Endothelial cell of umbilical vein (primary cell): ENCODE measurements at regions not wholly inside any gene's neighbourhood (a gene's known extent, or its start where the extent isn't known, plus 50 kb on each side); places are given as distances from the start of the nearest gene placed in this dataset.

Experiments
- BruUV-seq: library from RNA; stranded (reverse); fragments of 400-500 nt; replicated peaks from 2 replicates; lab custom pipeline; 2021; lab: Mats Ljungman, UMichigan
- CTCF ChIA-PET: fragments of 300-600, 350-600 bp; sonication (Branson Sonifier 250); formaldehyde crosslinking; loops from one replicate; lab custom pipeline; 2021; ENCODE audit warnings: antibody characterized with exemption, inconsistent platforms; lab: Charles Lee
- POLR2A ChIA-PET: fragments of 300-600, 350-600 bp; sonication (Branson Sonifier 250); formaldehyde crosslinking; loops from one replicate; lab custom pipeline; 2021; ENCODE audit warnings: antibody characterized with exemption, inconsistent platforms; lab: Charles Lee
- DNase-seq: peaks from one replicate; pipeline ENCODE4 v3.0.0-alpha.2; 2011; ENCODE audit warnings: low read depth, low spot score
- FAIRE-seq: peaks from 2 replicates; lab custom pipeline; 2011; peaks lifted over from hg19 to GRCh38; lab: Jason Lieb, UNC
- H2AFZ ChIP-seq: 2 replicates; pipeline ENCODE4 v1.6.0; 2012; ENCODE audit warnings: low read depth, low read length, control low read depth, inconsistent platforms
- H3K27ac ChIP-seq: 2 replicates; pipeline ENCODE4 v1.5.1; 2011; ENCODE audit warnings: low read depth, mild to moderate bottlenecking, control low read depth, low read length, moderate library complexity; ENCODE audit not compliant: insufficient read depth
- H3K27me3 ChIP-seq, 2 experiments: 2 replicates each; pipeline versions ENCODE4 v1.6.0 to v1.6.1; 2011; ENCODE audit warnings: low read length in 2 of 2, mixed read lengths in 1 of 2; ENCODE audit not compliant: control insufficient read depth in 2 of 2, insufficient read depth in 2 of 2
- H3K36me3 ChIP-seq, 2 experiments: 2 replicates in 1 of 2; 3 replicates in 1 of 2; pipeline ENCODE4 v1.5.1; 2011; ENCODE audit warnings: low read length in 2 of 2, mild to moderate bottlenecking in 1 of 2, moderate library complexity in 1 of 2; ENCODE audit not compliant: control insufficient read depth in 2 of 2, insufficient read depth in 2 of 2; ENCODE audit errors: extremely low read depth in 1 of 2
- H3K4me1 ChIP-seq: 3 replicates; pipeline ENCODE4 v1.5.1; 2011; ENCODE audit warnings: mild to moderate bottlenecking, low read length; ENCODE audit not compliant: control insufficient read depth, insufficient read depth; ENCODE audit errors: extremely low read depth
- H3K4me2 ChIP-seq: 2 replicates; pipeline ENCODE4 v1.6.1; 2011; ENCODE audit warnings: low read length, control low read depth, mixed read lengths; ENCODE audit not compliant: insufficient read depth
- H3K4me3 ChIP-seq, 3 experiments: fragments of 200-600 bp in 1 of 3; sonication (generic), shearing (Covaris generic) in 1 of 3; replicated peaks in 1 of 3; 2 replicates each; pipeline ENCODE4 v1.5.1; 2011 to 2016; ENCODE audit warnings: control low read depth in 3 of 3, low read length in 3 of 3, mild to moderate bottlenecking in 2 of 3, inconsistent platforms in 1 of 3, low read depth in 1 of 3, moderate library complexity in 1 of 3; ENCODE audit not compliant: insufficient read depth in 1 of 3
- H3K79me2 ChIP-seq: 2 replicates; pipeline ENCODE4 v1.6.0; 2012; ENCODE audit warnings: low read length, inconsistent platforms; ENCODE audit not compliant: control insufficient read depth, insufficient read depth
- H3K9ac ChIP-seq: replicated peaks from 2 replicates; pipeline ENCODE3; 2011; ENCODE audit warnings: low read length, control low read depth; ENCODE audit not compliant: insufficient read depth; ENCODE audit errors: extremely low read depth
- H3K9me1 ChIP-seq: replicated peaks from 3 replicates; pipeline ENCODE4 v1.6.0; 2011; ENCODE audit warnings: mild to moderate bottlenecking, low read length; ENCODE audit not compliant: control insufficient read depth, insufficient read depth; ENCODE audit errors: extremely low read depth
- H3K9me3 ChIP-seq: replicated peaks from 2 replicates; pipeline ENCODE4 v1.5.1; 2012; ENCODE audit warnings: low read length, inconsistent platforms; ENCODE audit not compliant: control insufficient read depth, insufficient read depth
- H4K20me1 ChIP-seq: replicated peaks from 2 replicates; pipeline ENCODE3; 2011; ENCODE audit warnings: mild to moderate bottlenecking, low read length; ENCODE audit not compliant: control insufficient read depth, insufficient read depth; ENCODE audit errors: extremely low read depth
- CTCF ChIP-seq, 2 donors: IDR thresholded peaks; 1 replicate in 1 of 2; 2 replicates in 1 of 2; pipeline ENCODE4 v1.5.1; 2011; ENCODE audit warnings: low read length in 2 of 2, mild to moderate bottlenecking in 2 of 2, moderate library complexity in 2 of 2, control low read depth in 1 of 2, inconsistent platforms in 1 of 2, low read depth in 1 of 2; ENCODE audit not compliant: insufficient read depth in 1 of 2; ENCODE audit errors: extremely low read depth in 1 of 2
- EZH2 ChIP-seq: IDR thresholded peaks from 2 replicates; pipeline ENCODE4 v1.6.1; 2012; ENCODE audit warnings: borderline replicate concordance, low read depth, mild to moderate bottlenecking, moderate library complexity, low read length, inconsistent platforms; ENCODE audit not compliant: severe bottlenecking
- FOS ChIP-seq: IDR thresholded peaks from 2 replicates; pipeline ENCODE4 v1.6.1; 2011; ENCODE audit warnings: mild to moderate bottlenecking, low read length, moderate library complexity, borderline replicate concordance; ENCODE audit not compliant: insufficient read depth
- GATA2 ChIP-seq: IDR thresholded peaks from 2 replicates; pipeline ENCODE4 v1.7.0; 2011; ENCODE audit warnings: low read depth, mild to moderate bottlenecking, moderate library complexity, mixed read lengths, low read length; ENCODE audit not compliant: insufficient read length, insufficient read depth
- JUN ChIP-seq: IDR thresholded peaks from 2 replicates; pipeline ENCODE4 v1.6.1; 2011; ENCODE audit warnings: borderline replicate concordance, low read depth; ENCODE audit not compliant: insufficient read length, insufficient read depth
- MAX ChIP-seq: IDR thresholded peaks from 2 replicates; pipeline ENCODE4 v1.6.1; 2011; ENCODE audit not compliant: insufficient read depth, insufficient read length
- MYC ChIP-seq: IDR thresholded peaks from one replicate; pipeline ENCODE4 v1.6.1; 2011; ENCODE audit warnings: mild to moderate bottlenecking, low read depth, low read length
- POLR2A ChIP-seq: IDR thresholded peaks from 2 replicates; pipeline ENCODE4 v1.6.1; 2012; ENCODE audit warnings: low read depth, mild to moderate bottlenecking, control low read depth, low read length
- POLR2AphosphoS5 ChIP-seq: IDR thresholded peaks from 2 replicates; pipeline ENCODE4 v1.6.1; 2012; ENCODE audit warnings: low read depth, mild to moderate bottlenecking, control low read depth, low read length, moderate library complexity; ENCODE audit not compliant: insufficient read depth
- dilution Hi-C: fragments of 300-500 bp; cut with MboI; formaldehyde crosslinking; loops from one replicate; pipeline ENCODE4 v1.15.0; 2019; ENCODE audit warnings: low sequenced_read_pairs; ENCODE audit not compliant: extremely low pct_ligation_motif_present
- intact Hi-C: fragments of 100-400 bp; cut with micrococcal nuclease; formaldehyde crosslinking; loops from one replicate; pipeline ENCODE4 v1.10.0; 2022

GRCh38 chr1:208799186-208799585 lies 555.0 kb upstream of the PLXNA2 start:
- intact Hi-C loops (no loop called here), dilution Hi-C loops (no loop called here)
- Histone ChIP-seq H3K79me2 (no peaks in the 10 kb centered on the region), H3K9ac (no peak overlapping the region), H3K4me3 (no peak overlapping the region), H3K4me2 (no peak overlapping the region), H3K36me3 (no peaks in the 10 kb centered on the region), H3K9me3 (no peaks in the 10 kb centered on the region), H3K4me1 (no peaks in the 10 kb centered on the region), H3K9me1 (no peaks in the 10 kb centered on the region), H3K27me3 (no peaks in the 10 kb centered on the region), H2AFZ (no peak overlapping the region), H3K27ac (no peak overlapping the region), H4K20me1 (no peaks in the 10 kb centered on the region)
- no TSS peak for BruUV-seq
- no peak for TF ChIP-seq JUN
- no peak for TF ChIP-seq MAX
- TF ChIP-seq POLR2AphosphoS5, result no peak
- no peak for TF ChIP-seq POLR2A
- no peak for TF ChIP-seq MYC
- no peak for DNase-seq
- CTCF ChIA-PET, result no interaction called here
- POLR2A ChIA-PET, result no interaction called here
- FAIRE-seq, result no peak

GRCh38 chr1:208803011-208803811 lies 559.0 kb upstream of the PLXNA2 start:
- Histone ChIP-seq H3K4me1 (no peaks in the 10 kb centered on the region), H3K4me2 (no peak overlapping the region), H3K36me3 (no peaks in the 10 kb centered on the region), H3K27ac (no peak overlapping the region), H2AFZ (no peak overlapping the region), H3K9me1 (no peaks in the 10 kb centered on the region), H3K4me3 (no peak overlapping the region), H3K79me2 (no peaks in the 10 kb centered on the region), H3K9me3 (no peaks in the 10 kb centered on the region), H4K20me1 (no peaks in the 10 kb centered on the region), H3K9ac (no peak overlapping the region), H3K27me3 (no peaks in the 10 kb centered on the region)
- FAIRE-seq (no peak), DNase-seq (no peak)
- no TSS peak for BruUV-seq
- intact Hi-C loops, result no loop called here
- ChIA-PET POLR2A (no interaction called here), CTCF (no interaction called here)
- no peak for TF ChIP-seq POLR2A
- TF ChIP-seq POLR2AphosphoS5, result no peak
- no peak for TF ChIP-seq MAX
- no peak for TF ChIP-seq GATA2
- TF ChIP-seq CTCF (IDR thresholded peaks at IDR 0.05; ENCODE audit: extremely low read depth in 1 of 2, insufficient read depth in 1 of 2, low read depth in 1 of 2, low read length in 2 of 2), result no peak
- TF ChIP-seq FOS, result no peak
- no peak for TF ChIP-seq EZH2
- TF ChIP-seq JUN, result no peak
- no peak for TF ChIP-seq MYC
- dilution Hi-C loops, result no loop called here
